Endothelial cell (in vitro differentiated cells): ENCODE measurements at regions not wholly inside any gene's neighbourhood (a gene's known extent, or its start where the extent isn't known, plus 50 kb on each side); places are given as distances from the start of the nearest gene placed in this dataset.

Source experiments
- DNase-seq: peaks from one replicate; pipeline ENCODE4 v3.0.0; 2021; ENCODE audit warnings: low spot score
- H3K27ac Mint-ChIP-seq: one replicate; pipeline ENCODE4 v1.8.0; 2021; ENCODE audit warnings: mixed read lengths, inconsistent platforms; ENCODE audit not compliant: unreplicated experiment
- H3K27me3 Mint-ChIP-seq: one replicate; pipeline ENCODE4 v1.8.0; 2021; ENCODE audit warnings: mild to moderate bottlenecking, moderate library complexity, mixed read lengths, inconsistent platforms; ENCODE audit not compliant: unreplicated experiment
- H3K36me3 Mint-ChIP-seq: one replicate; pipeline ENCODE4 v1.8.0; 2021; ENCODE audit warnings: mild to moderate bottlenecking, low read depth, mixed read lengths, inconsistent platforms; ENCODE audit not compliant: unreplicated experiment
- H3K4me1 Mint-ChIP-seq: one replicate; pipeline ENCODE4 v1.8.0; 2021; ENCODE audit warnings: mild to moderate bottlenecking, mixed read lengths, inconsistent platforms; ENCODE audit not compliant: unreplicated experiment
- H3K4me3 Mint-ChIP-seq: one replicate; pipeline ENCODE4 v1.8.0; 2021; ENCODE audit warnings: mild to moderate bottlenecking, mixed read lengths, inconsistent platforms; ENCODE audit not compliant: unreplicated experiment
- H3K9me3 Mint-ChIP-seq: one replicate; pipeline ENCODE4 v1.8.0; 2021; ENCODE audit warnings: mixed read lengths, inconsistent platforms; ENCODE audit not compliant: unreplicated experiment
- CTCF ChIP-seq: fragments of 200-600 bp; sonication (generic); IDR thresholded peaks from one replicate; pipeline ENCODE4 v1.5.0; 2021; ENCODE audit warnings: antibody characterized with exemption; ENCODE audit not compliant: unreplicated experiment

GRCh38 chr5:2529371-2530092 lies 221.9 kb downstream of the IRX2 start:
- Mint-ChIP-seq H3K27me3 (peaks cover 13% of the 10 kb centered on the region), H3K4me1 (no peaks in the 10 kb centered on the region), H3K4me3 (no peak overlapping the region), H3K36me3 (peaks cover 4% of the 10 kb centered on the region), H3K27ac (no peak overlapping the region), H3K9me3 (peaks cover 25% of the 10 kb centered on the region)
- no peak for TF ChIP-seq CTCF
- no peak for DNase-seq

DNA sequence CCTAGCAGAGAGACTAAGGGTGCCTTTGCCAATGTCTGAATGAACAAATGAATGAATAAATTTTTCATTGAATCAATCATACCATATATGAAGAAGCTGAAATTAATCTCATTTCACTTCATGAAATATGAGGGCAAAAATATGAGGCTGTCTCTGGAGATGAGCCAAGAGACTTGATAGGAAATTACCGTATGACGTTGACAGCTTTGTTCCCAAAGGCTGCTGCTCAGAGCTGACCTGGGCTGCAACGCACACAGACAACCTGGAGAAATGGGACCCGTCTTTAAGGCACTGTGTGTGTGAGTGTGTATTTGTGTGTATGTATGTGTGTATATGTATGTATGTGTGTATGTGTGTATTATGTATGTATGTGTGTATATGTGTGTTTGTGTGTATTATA lies 226.1 kb downstream of the IRX2 start:
- TF ChIP-seq CTCF, result no peak
- peaks cover 32% of the 10 kb centered on the region for H3K9me3 Mint-ChIP-seq
- peaks cover 13% of the 10 kb centered on the region for H3K27me3 Mint-ChIP-seq
- H3K4me1 Mint-ChIP-seq, result no peaks in the 10 kb centered on the region
- no peak for DNase-seq
- H3K27ac Mint-ChIP-seq, result no peak overlapping the region
- no peak overlapping the region for H3K4me3 Mint-ChIP-seq
- H3K36me3 Mint-ChIP-seq, result peaks cover 4% of the 10 kb centered on the region

- H3K36me3 Mint-ChIP-seq, result peaks cover 4% of the 10 kb centered on the region
- no peak overlapping the region for H3K4me3 Mint-ChIP-seq
- H3K27me3 Mint-ChIP-seq, result peaks cover 13% of the 10 kb centered on the region
- H3K27ac Mint-ChIP-seq, result no peak overlapping the region
- no peak for DNase-seq
- no peaks in the 10 kb centered on the region for H3K4me1 Mint-ChIP-seq
- peaks cover 29% of the 10 kb centered on the region for H3K9me3 Mint-ChIP-seq
- no peak for TF ChIP-seq CTCF
These were observed 226.9 kb downstream of the IRX2 start for GRCh38 chr5:2524620-2525019.

DNA sequence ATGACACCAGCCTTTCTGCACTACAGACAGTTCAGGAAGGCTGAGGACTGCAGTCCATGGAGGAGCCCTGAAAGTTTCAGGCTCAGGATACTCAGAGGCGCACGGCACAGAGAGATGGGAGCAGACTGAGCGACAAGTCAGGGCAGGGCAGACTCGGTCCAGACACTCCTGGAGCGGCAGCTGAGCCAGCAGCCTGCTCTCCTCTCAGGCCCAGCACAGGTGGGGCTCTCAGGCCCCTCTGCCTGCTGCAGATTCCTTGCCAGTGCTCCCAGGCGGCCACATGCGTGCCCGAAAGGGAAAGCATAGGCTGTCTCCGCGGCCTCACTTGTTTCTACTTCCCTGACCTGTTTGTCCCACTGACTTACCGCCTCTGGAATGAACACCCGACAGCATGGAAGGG lies 228.3 kb downstream of the IRX2 start:
- DNase-seq, result no peak
- TF ChIP-seq CTCF, result no peak
- H3K27ac Mint-ChIP-seq, result no peak overlapping the region
- peaks cover 14% of the 10 kb centered on the region for H3K27me3 Mint-ChIP-seq
- no peaks in the 10 kb centered on the region for H3K4me1 Mint-ChIP-seq
- H3K4me3 Mint-ChIP-seq, result no peak overlapping the region
- H3K9me3 Mint-ChIP-seq, result peaks cover 23% of the 10 kb centered on the region
- H3K36me3 Mint-ChIP-seq, result peaks cover 4% of the 10 kb centered on the region

- Mint-ChIP-seq H3K4me1 (no peaks in the 10 kb centered on the region), H3K36me3 (peaks cover 4% of the 10 kb centered on the region), H3K4me3 (no peak overlapping the region), H3K27me3 (peaks cover 9% of the 10 kb centered on the region), H3K9me3 (peaks cover 15% of the 10 kb centered on the region), H3K27ac (no peak overlapping the region)
- no peak for TF ChIP-seq CTCF
- DNase-seq, result no peak
These were observed 229.1 kb downstream of the IRX2 start for GRCh38 chr5:2522372-2522771.
